GM12891 (cell line): ENCODE measurements at regions not wholly inside any gene's neighbourhood (a gene's known extent, or its start where the extent isn't known, plus 50 kb on each side); places are given as distances from the start of the nearest gene placed in this dataset.

Source experiments
- PAX5 ChIP-seq: IDR thresholded peaks from 2 replicates; pipeline ENCODE4 v1.6.1; 2011; ENCODE audit warnings: low read length, moderate library complexity, mild to moderate bottlenecking; ENCODE audit not compliant: insufficient read depth, severe bottlenecking
- POLR2A ChIP-seq: IDR thresholded peaks from 2 replicates; pipeline ENCODE4 v1.6.1; 2011; ENCODE audit warnings: low read depth, low read length, control low read depth
- POLR2AphosphoS5 ChIP-seq: IDR thresholded peaks from 2 replicates; pipeline ENCODE4 v1.6.1; 2011; ENCODE audit warnings: low read depth, low read length, control low read depth
- POU2F2 ChIP-seq: IDR thresholded peaks from 2 replicates; pipeline ENCODE4 v1.6.1; 2011; ENCODE audit warnings: low read depth, mild to moderate bottlenecking, control low read depth, low read length, moderate library complexity
- SPI1 ChIP-seq: IDR thresholded peaks from 2 replicates; pipeline ENCODE4 v1.6.1; 2011; ENCODE audit warnings: low read depth, low read length, control low read depth
- TAF1 ChIP-seq: IDR thresholded peaks from 2 replicates; pipeline ENCODE4 v1.6.1; 2011; ENCODE audit warnings: low read depth, low read length, control low read depth

DNA sequence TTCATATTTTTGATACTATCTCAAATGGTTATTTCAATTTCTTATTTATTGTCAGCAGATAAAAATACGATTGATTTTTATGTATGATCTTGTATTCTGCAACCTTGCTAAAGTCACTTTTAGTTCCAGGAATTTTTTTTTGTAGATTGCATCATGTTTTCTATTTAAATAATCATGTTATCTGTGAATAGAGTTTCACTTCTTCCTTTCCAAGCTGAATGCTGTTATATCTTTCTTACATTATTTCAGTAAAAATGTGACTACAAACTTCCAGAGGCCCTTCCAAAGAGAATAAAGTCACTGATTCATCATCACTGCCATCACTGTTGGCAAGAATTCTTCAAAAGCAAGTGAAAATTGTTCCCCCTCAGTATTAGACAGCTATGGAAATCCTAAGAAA lies 104.7 kb upstream of the RAP1B start:
- TF ChIP-seq TAF1 = no peak
- no peak for TF ChIP-seq POLR2AphosphoS5
- no peak for TF ChIP-seq POLR2A
- TF ChIP-seq PAX5 = no peak
- TF ChIP-seq SPI1 = peak; percentile 33; the same call in 1 of the 2 replicates
- no peak for TF ChIP-seq POU2F2
